Astrocyte of the cerebellum (primary cell): ENCODE measurements at regions not wholly inside any gene's neighbourhood (a gene's known extent, or its start where the extent isn't known, plus 50 kb on each side); places are given as distances from the start of the nearest gene placed in this dataset.

Experiments
- DNase-seq: peaks from one replicate; pipeline ENCODE4 v3.0.0-alpha.2; 2011; ENCODE audit warnings: low read depth
- H3K4me3 ChIP-seq: 2 replicates; pipeline ENCODE4 v1.5.1; 2011; ENCODE audit warnings: mild to moderate bottlenecking, low read depth, low read length, moderate library complexity
- in situ Hi-C: cut with HindIII; loops from 2 replicates; pipeline ENCODE4 v1.10.0; 2017; ENCODE audit warnings: low sequenced_read_pairs
- TF ChIP-seq, protein P1 (sequence below): IDR thresholded peaks from 2 replicates; pipeline ENCODE4 v1.5.1; 2012; ENCODE audit warnings: low read length, low read depth, moderate library complexity, mild to moderate bottlenecking; ENCODE audit errors: missing control alignments

DNA sequence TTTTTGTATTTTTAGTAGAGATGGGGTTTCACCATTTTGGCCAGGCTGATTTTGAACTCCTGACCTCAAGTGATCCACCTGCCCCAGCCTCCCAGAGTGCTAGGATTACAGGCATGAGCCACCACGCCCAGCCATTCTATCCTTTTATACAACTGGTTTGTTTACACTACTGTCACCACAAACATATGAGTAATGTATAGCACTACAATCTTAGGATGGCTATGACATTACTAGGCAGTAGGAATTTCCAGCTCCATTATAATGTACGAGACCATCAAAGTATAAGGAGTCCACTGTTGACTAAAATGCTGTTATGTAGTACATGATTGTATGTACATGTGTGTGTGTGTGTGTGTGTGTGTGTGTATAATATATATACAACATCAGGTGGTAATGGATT is 1126.1 kb upstream of the LRRN3 start:
- in situ Hi-C loops, result no loop called here
- TF ChIP-seq, protein P1, sequence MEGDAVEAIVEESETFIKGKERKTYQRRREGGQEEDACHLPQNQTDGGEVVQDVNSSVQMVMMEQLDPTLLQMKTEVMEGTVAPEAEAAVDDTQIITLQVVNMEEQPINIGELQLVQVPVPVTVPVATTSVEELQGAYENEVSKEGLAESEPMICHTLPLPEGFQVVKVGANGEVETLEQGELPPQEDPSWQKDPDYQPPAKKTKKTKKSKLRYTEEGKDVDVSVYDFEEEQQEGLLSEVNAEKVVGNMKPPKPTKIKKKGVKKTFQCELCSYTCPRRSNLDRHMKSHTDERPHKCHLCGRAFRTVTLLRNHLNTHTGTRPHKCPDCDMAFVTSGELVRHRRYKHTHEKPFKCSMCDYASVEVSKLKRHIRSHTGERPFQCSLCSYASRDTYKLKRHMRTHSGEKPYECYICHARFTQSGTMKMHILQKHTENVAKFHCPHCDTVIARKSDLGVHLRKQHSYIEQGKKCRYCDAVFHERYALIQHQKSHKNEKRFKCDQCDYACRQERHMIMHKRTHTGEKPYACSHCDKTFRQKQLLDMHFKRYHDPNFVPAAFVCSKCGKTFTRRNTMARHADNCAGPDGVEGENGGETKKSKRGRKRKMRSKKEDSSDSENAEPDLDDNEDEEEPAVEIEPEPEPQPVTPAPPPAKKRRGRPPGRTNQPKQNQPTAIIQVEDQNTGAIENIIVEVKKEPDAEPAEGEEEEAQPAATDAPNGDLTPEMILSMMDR, result no peak
- no peak overlapping the region for H3K4me3 ChIP-seq
- DNase-seq, result no peak

DNA sequence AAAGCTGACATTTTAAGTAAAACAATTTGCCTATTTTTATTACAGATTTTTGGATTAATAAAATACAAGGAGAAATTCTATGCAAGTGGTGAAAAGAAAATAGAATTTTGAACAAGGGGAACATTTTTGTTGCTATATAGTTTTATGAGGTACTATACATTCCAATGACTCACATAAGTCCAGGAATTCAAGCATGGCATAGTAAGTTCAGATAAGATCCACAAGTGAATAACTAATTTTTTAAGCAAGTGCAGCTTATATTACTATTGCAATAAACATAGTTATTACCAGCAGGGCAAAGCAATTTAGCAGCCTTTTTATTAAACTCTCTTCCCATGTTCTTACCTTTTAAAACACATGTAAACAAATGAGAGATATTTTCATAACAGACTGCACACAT is 1123.5 kb upstream of the LRRN3 start:
- TF ChIP-seq, protein P1, result no peak
- H3K4me3 ChIP-seq, result no peak overlapping the region
- no peak for DNase-seq
- in situ Hi-C loops, result no loop called here

DNA sequence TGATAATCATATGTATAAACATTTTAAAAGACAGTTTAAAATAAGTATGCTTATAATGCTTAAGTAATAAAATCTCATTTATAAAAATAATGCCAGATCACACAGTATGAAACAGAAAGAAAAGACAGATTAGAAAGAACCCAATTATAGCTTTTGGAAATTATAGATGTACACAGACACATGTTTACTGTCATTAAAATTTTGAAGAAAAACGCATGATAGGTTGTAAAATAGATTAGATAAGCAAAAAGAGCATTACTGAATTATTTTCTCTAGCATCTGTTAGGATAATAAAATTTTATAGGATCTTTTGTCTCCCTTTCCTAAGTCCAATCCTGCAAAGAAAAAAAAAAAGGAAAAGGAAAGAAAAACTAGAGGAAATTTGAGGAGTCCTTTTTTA is 1107.3 kb upstream of the LRRN3 start:
- no peak for DNase-seq
- H3K4me3 ChIP-seq, result no peak overlapping the region
- in situ Hi-C loops, result no loop called here
- TF ChIP-seq, protein P1, result no peak

DNA sequence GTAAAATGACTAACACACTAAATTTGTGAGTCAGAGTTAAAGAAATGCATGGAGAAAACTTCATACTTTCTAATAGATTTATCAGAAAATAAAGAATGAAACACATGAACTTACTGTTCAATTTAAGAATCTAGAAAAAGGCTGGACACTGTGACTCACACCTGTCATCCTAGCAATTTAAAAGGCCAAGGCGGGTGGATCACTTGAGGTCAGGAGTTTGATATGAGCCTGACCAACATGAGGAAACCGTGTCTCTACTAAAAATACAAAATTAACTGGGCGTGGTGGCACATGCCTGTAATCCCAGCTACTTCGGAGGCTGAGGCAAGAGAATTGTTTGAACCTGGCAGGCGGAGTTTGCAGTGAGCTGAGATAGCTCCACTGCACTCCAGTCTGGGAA is 1106.2 kb upstream of the LRRN3 start:
- in situ Hi-C loops, result no loop called here
- DNase-seq, result no peak
- TF ChIP-seq, protein P1, result no peak
- H3K4me3 ChIP-seq, result no peak overlapping the region

DNA sequence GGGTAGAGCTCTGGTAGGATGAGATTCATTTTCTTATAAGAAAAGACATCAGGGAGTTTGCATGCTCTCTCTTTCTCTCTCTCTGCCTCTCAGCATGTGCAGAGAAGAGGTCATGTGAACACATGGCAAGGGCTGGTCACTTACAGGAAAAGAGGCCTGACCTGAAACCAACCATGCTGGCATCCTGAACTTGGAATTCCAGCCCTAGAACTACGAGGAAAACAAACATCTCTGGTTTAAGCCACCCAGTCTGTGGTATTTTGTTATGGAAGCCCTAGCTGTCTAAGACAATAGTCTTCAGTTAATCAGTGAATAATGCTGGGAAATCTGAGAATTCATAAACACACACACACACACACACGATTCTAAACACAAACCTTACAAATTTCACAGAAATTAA is 1104.2 kb upstream of the LRRN3 start:
- H3K4me3 ChIP-seq, result no peak overlapping the region
- TF ChIP-seq, protein P1, result no peak
- DNase-seq, result no peak
- in situ Hi-C loops, result no loop called here

DNA sequence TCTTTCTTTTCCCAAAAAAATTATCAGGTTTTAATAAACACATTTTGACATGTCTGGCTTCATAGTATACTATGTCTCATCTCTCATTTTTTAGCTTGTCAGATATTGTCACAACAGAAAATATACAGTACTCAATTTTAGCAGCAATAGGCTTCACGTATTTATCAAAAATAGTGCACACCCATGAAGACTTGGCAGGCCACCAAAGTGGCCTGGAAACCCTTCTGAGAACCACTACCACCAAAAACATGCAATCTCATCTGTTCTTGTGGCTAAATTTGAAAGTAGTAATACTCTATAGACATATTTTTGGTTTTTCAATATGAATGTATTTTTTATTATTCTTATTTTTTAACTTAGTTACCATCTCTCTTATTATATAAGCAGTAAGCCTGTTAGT is 1094.5 kb upstream of the LRRN3 start:
- no peak for DNase-seq
- no peak overlapping the region for H3K4me3 ChIP-seq
- in situ Hi-C loops, result no loop called here
- TF ChIP-seq, protein P1, result no peak

DNA sequence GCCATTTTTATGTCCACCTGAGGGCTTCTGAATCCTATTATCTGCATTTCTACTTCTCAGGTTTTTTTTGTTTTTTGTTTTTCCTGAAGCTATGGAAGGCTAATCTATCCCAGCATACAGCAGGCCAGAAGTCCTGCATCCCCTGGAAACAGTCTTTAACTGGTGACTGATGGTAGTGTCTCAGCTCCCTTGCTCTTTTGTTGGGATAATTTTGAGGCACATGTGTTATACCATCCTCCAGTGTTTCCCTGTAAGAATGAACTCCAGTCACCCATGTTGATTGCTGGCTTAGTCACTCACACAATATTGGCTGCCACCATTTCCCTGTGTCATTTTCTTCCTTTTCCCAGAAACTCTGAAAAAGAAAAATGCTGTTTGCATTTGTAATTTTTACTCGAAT is 1094.0 kb upstream of the LRRN3 start:
- H3K4me3 ChIP-seq, result no peak overlapping the region
- TF ChIP-seq, protein P1, result no peak
- in situ Hi-C loops, result no loop called here
- DNase-seq, result no peak
